ENCODE measurements at regions not wholly inside any gene's neighbourhood (a gene's known extent, or its start where the extent isn't known, plus 50 kb on each side); places are given as distances from the start of the nearest gene placed in this dataset.

GRCh38 chr11:10623797-10624761 is 55.6 kb upstream of the LYVE1 start:
- no peak overlapping the region for H3K27ac Mint-ChIP-seq
- H3K27me3 Mint-ChIP-seq (ENCODE audit: low read depth) = peaks cover 3% of the 10 kb centered on the region
- peak in 1 of 3 experiments; percentile 30 for TF ChIP-seq CTCF (IDR thresholded peaks at IDR 0.05; ENCODE audit: unreplicated experiment in 3 of 3)
- peaks cover 5% of the 10 kb centered on the region for H3K36me3 Mint-ChIP-seq (ENCODE audit: low read depth)
- H3K4me1 Mint-ChIP-seq = no peaks in the 10 kb centered on the region
- H3K9me3 Mint-ChIP-seq = no peaks in the 10 kb centered on the region
- H3K4me3 Mint-ChIP-seq = no peak overlapping the region

DNA sequence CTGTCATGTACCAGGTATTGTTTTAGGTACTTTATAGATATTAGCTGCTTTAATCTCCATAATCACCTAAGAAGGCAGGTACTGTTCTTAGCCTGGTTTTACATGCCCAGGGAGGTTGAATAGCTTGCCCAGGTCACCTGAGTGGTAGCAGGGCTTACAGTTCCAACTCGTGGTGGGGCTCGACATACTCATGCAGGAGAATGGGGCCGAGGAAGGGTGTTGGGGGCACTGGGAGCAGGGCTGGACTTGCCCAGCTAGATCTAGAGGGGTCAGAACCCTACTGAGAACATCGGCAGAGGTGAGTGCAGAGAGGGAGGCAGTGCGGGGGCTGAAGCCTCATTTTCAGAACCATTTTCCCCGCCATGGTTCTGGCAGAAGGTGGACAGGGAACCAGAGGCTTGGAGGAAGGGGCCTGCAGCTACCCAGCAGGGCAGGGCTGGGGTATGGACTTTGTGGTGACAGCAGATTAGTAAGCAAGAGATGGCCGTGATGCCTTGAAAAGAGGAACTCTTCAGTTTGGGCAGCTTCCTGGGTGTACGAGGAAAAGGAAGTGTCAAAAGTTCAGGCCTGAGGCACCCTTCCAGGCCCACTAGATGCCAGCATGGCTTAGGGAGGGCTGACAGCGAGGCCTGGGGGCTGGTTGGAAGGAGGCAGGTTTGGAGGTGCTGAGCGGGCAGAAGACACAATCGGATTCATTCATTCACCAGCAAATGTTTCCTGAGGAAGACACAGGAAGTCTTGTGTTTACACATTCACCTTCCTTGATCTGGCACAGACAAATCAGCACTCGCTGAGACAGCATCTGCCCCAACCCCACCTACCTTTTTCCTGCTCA is 54.7 kb upstream of the LYVE1 start:
- Mint-ChIP-seq H3K9me3 (no peaks in the 10 kb centered on the region), H3K27ac (no peak overlapping the region), H3K4me1 (no peaks in the 10 kb centered on the region), H3K4me3 (no peak overlapping the region), H3K36me3 (ENCODE audit: low read depth) (peaks cover 5% of the 10 kb centered on the region), H3K27me3 (ENCODE audit: low read depth) (peaks cover 3% of the 10 kb centered on the region)
- TF ChIP-seq CTCF (IDR thresholded peaks at IDR 0.05; ENCODE audit: unreplicated experiment in 3 of 3) = no peak

- Mint-ChIP-seq H3K36me3 (ENCODE audit: low read depth) (peaks cover 5% of the 10 kb centered on the region), H3K4me1 (no peaks in the 10 kb centered on the region), H3K4me3 (no peak overlapping the region), H3K27ac (no peak overlapping the region), H3K9me3 (no peaks in the 10 kb centered on the region), H3K27me3 (ENCODE audit: low read depth) (peaks cover 3% of the 10 kb centered on the region)
- TF ChIP-seq CTCF (IDR thresholded peaks at IDR 0.05; ENCODE audit: unreplicated experiment in 3 of 3) = no peak
These were observed 53.6 kb upstream of the LYVE1 start for GRCh38 chr11:10622108-10622507.

DNA sequence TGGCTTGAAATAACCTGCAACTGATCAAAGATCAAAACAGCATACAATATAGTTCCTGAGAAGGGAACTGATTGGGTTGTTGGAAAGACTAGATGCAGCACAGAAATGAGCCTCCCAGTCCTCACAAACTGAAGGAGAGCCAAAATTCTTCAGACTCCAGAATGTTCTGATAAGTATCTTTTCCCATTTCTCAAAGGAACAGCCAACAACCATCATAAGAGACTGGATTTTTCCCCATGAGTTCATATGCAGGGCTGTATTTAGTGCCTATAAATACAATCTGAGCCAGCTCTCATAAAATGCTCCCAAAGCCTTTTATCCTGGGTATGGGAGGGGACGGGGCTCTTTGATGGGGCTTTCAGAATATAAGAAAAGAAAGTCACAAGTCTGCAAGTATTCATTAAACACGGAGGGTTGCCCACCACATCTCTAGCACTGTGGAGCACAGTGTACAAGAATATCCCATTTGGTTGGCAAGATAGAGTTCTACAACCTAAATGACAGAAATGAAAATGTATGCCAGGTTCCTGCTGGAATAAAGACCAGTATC is 50.7 kb upstream of the LYVE1 start:
- no peak for TF ChIP-seq CTCF (IDR thresholded peaks at IDR 0.05; ENCODE audit: unreplicated experiment in 3 of 3)
- Mint-ChIP-seq H3K4me3 (no peak overlapping the region), H3K27me3 (ENCODE audit: low read depth) (peaks cover 3% of the 10 kb centered on the region), H3K4me1 (no peaks in the 10 kb centered on the region), H3K9me3 (no peaks in the 10 kb centered on the region), H3K36me3 (ENCODE audit: low read depth) (peaks cover 10% of the 10 kb centered on the region), H3K27ac (peak overlapping the region in 2 of 3 experiments; percentile 72 to 76)

DNA sequence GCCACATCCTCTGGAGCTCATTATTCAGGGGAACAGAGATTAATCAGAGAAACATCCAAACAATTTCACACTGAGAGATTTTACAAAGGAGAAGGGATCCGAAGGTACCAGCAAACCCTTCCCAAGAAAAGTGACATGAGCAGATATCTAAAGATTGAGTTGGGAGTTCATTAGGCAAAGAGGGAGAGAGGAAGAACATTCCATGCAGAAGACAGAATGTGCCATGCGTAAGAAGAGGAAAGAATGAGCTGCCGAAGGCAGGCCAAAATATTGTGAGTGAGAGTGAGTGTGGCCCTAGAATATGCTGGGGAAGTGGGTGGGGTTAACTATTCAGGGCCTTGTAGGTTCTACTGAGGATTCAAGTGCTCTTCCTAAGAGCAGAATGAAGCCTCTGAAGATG is 50.0 kb upstream of the LYVE1 start:
- Mint-ChIP-seq H3K9me3 (peaks cover 4% of the 10 kb centered on the region), H3K36me3 (ENCODE audit: low read depth) (peaks cover 18% of the 10 kb centered on the region), H3K4me1 (no peaks in the 10 kb centered on the region), H3K4me3 (no peak overlapping the region), H3K27ac (peak overlapping the region in 2 of 3 experiments; percentile 72 to 76), H3K27me3 (ENCODE audit: low read depth) (no peaks in the 10 kb centered on the region)
- TF ChIP-seq CTCF (IDR thresholded peaks at IDR 0.05; ENCODE audit: unreplicated experiment in 3 of 3) = no peak
